ENCODE measurements at regions not wholly inside any gene's neighbourhood (a gene's known extent, or its start where the extent isn't known, plus 50 kb on each side); places are given as distances from the start of the nearest gene placed in this dataset.

DNA sequence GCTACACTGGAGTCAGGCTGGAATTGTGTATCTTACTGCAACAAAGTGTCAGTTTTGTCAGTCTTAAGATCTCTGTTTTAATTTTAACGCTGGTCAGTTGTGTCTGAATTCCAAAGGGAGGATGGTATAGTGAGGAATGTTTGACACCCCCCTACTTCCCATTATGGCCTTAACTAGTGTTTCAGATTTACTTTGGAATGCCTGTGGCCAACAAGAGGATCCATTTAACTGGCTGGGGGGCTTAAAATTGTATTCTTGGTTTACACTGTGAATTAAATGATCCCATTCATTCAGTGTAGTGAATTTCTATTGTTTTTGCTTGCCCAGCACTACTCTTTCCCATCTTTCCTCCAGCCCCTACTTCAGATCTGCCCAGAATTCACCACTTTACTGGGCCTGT lies 75.8 kb upstream of the IQCM start:
- no peak overlapping the region for H3K4me2 ChIP-seq
- no peak for ATAC-seq
- H3K9me3 Mint-ChIP-seq = peaks cover 3% of the 10 kb centered on the region; the same call in 2 of the 3 replicates
- no peaks in the 10 kb centered on the region for H3K27me3 ChIP-seq (ENCODE audit: insufficient read depth)
- no peak overlapping the region; the same call in 1 of the 2 replicates for H3K27ac Mint-ChIP-seq
- no peak overlapping the region for H3K4me3 ChIP-seq
- no peaks in the 10 kb centered on the region for H3K79me2 ChIP-seq (replicated peaks; ENCODE audit: insufficient read depth)
- H3K4me3 Mint-ChIP-seq = no peak overlapping the region
- H3K27me3 Mint-ChIP-seq (ENCODE audit: insufficient read depth, low read depth, poor library complexity) = peaks cover 1% of the 10 kb centered on the region
- no peaks in the 10 kb centered on the region for H3F3A ChIP-seq (replicated peaks; ENCODE audit: low read depth)
- H2AFZ ChIP-seq = no peak overlapping the region
- peaks cover 3% of the 10 kb centered on the region; the same call in 2 of the 3 replicates for H3K4me1 Mint-ChIP-seq
- H4K20me1 ChIP-seq (replicated peaks; ENCODE audit: insufficient read depth) = no peaks in the 10 kb centered on the region
- H3K9me2 ChIP-seq (ENCODE audit: insufficient read depth) = peaks cover 5% of the 10 kb centered on the region; the same call in 1 of the 2 replicates
- no peaks in the 10 kb centered on the region for H3K36me3 ChIP-seq (ENCODE audit: insufficient read depth)
- TF ChIP-seq CREB1 (CRISPR knock-in tag; IDR thresholded peaks at IDR 0.05; ENCODE audit: low read depth) (no peak), ZNF331 (CRISPR knock-in tag; IDR thresholded peaks at IDR 0.05; ENCODE audit: low read depth) (no peak), EZH2phosphoT487 (IDR thresholded peaks at IDR 0.05; ENCODE audit: unreplicated experiment) (no peak), STAT1 (IDR thresholded peaks at IDR 0.05; ENCODE audit: unreplicated experiment) (no peak), POLR2AphosphoS5 (IDR thresholded peaks at IDR 0.05; ENCODE audit: low read depth) (no peak), EZH2 (IDR thresholded peaks at IDR 0.05; ENCODE audit: low read depth, unreplicated experiment) (no peak)
- TF ChIP-seq, protein P1, sequence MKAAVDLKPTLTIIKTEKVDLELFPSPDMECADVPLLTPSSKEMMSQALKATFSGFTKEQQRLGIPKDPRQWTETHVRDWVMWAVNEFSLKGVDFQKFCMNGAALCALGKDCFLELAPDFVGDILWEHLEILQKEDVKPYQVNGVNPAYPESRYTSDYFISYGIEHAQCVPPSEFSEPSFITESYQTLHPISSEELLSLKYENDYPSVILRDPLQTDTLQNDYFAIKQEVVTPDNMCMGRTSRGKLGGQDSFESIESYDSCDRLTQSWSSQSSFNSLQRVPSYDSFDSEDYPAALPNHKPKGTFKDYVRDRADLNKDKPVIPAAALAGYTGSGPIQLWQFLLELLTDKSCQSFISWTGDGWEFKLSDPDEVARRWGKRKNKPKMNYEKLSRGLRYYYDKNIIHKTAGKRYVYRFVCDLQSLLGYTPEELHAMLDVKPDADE (IDR thresholded peaks at IDR 0.05) = no peak
- TF ChIP-seq, protein P2, sequence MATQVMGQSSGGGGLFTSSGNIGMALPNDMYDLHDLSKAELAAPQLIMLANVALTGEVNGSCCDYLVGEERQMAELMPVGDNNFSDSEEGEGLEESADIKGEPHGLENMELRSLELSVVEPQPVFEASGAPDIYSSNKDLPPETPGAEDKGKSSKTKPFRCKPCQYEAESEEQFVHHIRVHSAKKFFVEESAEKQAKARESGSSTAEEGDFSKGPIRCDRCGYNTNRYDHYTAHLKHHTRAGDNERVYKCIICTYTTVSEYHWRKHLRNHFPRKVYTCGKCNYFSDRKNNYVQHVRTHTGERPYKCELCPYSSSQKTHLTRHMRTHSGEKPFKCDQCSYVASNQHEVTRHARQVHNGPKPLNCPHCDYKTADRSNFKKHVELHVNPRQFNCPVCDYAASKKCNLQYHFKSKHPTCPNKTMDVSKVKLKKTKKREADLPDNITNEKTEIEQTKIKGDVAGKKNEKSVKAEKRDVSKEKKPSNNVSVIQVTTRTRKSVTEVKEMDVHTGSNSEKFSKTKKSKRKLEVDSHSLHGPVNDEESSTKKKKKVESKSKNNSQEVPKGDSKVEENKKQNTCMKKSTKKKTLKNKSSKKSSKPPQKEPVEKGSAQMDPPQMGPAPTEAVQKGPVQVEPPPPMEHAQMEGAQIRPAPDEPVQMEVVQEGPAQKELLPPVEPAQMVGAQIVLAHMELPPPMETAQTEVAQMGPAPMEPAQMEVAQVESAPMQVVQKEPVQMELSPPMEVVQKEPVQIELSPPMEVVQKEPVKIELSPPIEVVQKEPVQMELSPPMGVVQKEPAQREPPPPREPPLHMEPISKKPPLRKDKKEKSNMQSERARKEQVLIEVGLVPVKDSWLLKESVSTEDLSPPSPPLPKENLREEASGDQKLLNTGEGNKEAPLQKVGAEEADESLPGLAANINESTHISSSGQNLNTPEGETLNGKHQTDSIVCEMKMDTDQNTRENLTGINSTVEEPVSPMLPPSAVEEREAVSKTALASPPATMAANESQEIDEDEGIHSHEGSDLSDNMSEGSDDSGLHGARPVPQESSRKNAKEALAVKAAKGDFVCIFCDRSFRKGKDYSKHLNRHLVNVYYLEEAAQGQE (IDR thresholded peaks at IDR 0.05; ENCODE audit: unreplicated experiment) = no peak
- TF ChIP-seq, protein P3, sequence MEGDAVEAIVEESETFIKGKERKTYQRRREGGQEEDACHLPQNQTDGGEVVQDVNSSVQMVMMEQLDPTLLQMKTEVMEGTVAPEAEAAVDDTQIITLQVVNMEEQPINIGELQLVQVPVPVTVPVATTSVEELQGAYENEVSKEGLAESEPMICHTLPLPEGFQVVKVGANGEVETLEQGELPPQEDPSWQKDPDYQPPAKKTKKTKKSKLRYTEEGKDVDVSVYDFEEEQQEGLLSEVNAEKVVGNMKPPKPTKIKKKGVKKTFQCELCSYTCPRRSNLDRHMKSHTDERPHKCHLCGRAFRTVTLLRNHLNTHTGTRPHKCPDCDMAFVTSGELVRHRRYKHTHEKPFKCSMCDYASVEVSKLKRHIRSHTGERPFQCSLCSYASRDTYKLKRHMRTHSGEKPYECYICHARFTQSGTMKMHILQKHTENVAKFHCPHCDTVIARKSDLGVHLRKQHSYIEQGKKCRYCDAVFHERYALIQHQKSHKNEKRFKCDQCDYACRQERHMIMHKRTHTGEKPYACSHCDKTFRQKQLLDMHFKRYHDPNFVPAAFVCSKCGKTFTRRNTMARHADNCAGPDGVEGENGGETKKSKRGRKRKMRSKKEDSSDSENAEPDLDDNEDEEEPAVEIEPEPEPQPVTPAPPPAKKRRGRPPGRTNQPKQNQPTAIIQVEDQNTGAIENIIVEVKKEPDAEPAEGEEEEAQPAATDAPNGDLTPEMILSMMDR (conservative IDR thresholded peaks at IDR 0.05; ENCODE audit: low read depth in 2 of 2) = no peak
- TF ChIP-seq, protein P4, sequence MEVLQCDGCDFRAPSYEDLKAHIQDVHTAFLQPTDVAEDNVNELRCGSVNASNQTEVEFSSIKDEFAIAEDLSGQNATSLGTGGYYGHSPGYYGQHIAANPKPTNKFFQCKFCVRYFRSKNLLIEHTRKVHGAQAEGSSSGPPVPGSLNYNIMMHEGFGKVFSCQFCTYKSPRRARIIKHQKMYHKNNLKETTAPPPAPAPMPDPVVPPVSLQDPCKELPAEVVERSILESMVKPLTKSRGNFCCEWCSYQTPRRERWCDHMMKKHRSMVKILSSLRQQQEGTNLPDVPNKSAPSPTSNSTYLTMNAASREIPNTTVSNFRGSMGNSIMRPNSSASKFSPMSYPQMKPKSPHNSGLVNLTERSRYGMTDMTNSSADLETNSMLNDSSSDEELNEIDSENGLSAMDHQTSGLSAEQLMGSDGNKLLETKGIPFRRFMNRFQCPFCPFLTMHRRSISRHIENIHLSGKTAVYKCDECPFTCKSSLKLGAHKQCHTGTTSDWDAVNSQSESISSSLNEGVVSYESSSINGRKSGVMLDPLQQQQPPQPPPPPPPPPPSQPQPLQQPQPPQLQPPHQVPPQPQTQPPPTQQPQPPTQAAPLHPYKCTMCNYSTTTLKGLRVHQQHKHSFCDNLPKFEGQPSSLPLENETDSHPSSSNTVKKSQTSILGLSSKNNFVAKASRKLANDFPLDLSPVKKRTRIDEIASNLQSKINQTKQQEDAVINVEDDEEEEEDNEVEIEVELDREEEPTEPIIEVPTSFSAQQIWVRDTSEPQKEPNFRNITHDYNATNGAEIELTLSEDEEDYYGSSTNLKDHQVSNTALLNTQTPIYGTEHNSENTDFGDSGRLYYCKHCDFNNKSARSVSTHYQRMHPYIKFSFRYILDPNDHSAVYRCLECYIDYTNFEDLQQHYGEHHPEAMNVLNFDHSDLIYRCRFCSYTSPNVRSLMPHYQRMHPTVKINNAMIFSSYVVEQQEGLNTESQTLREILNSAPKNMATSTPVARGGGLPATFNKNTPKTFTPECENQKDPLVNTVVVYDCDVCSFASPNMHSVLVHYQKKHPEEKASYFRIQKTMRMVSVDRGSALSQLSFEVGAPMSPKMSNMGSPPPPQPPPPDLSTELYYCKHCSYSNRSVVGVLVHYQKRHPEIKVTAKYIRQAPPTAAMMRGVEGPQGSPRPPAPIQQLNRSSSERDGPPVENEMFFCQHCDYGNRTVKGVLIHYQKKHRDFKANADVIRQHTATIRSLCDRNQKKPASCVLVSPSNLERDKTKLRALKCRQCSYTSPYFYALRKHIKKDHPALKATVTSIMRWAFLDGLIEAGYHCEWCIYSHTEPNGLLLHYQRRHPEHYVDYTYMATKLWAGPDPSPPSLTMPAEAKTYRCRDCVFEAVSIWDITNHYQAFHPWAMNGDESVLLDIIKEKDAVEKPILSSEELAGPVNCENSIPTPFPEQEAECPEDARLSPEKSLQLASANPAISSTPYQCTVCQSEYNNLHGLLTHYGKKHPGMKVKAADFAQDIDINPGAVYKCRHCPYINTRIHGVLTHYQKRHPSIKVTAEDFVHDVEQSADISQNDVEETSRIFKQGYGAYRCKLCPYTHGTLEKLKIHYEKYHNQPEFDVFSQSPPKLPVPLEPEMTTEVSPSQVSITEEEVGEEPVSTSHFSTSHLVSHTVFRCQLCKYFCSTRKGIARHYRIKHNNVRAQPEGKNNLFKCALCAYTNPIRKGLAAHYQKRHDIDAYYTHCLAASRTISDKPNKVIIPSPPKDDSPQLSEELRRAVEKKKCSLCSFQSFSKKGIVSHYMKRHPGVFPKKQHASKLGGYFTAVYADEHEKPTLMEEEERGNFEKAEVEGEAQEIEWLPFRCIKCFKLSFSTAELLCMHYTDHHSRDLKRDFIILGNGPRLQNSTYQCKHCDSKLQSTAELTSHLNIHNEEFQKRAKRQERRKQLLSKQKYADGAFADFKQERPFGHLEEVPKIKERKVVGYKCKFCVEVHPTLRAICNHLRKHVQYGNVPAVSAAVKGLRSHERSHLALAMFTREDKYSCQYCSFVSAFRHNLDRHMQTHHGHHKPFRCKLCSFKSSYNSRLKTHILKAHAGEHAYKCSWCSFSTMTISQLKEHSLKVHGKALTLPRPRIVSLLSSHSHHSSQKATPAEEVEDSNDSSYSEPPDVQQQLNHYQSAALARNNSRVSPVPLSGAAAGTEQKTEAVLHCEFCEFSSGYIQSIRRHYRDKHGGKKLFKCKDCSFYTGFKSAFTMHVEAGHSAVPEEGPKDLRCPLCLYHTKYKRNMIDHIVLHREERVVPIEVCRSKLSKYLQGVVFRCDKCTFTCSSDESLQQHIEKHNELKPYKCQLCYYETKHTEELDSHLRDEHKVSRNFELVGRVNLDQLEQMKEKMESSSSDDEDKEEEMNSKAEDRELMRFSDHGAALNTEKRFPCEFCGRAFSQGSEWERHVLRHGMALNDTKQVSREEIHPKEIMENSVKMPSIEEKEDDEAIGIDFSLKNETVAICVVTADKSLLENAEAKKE (CRISPR knock-in tag; IDR thresholded peaks at IDR 0.05) = no peak
- H3K27ac ChIP-seq (ENCODE audit: low read depth) = no peak overlapping the region
- no peak for DNase-seq (ENCODE audit: low spot score)
- no peaks in the 10 kb centered on the region for H3K4me1 ChIP-seq (ENCODE audit: insufficient read depth)
- H3K36me3 Mint-ChIP-seq (ENCODE audit: low read depth) = no peaks in the 10 kb centered on the region
